NCI-H187 (cell line): ENCODE measurements at regions not wholly inside any gene's neighbourhood (a gene's known extent, or its start where the extent isn't known, plus 50 kb on each side); places are given as distances from the start of the nearest gene placed in this dataset.
"Not testable (repeated sequence)": the region's sequence is repeated elsewhere in the genome, so short reads cannot be mapped to it uniquely, and the experiment has no call there.

ENCODE experiments used
- DNase-seq, 2 experiments: peaks; one replicate each; lab custom pipeline; 2025; lab: John Stamatoyannopoulos, UW

DNA sequence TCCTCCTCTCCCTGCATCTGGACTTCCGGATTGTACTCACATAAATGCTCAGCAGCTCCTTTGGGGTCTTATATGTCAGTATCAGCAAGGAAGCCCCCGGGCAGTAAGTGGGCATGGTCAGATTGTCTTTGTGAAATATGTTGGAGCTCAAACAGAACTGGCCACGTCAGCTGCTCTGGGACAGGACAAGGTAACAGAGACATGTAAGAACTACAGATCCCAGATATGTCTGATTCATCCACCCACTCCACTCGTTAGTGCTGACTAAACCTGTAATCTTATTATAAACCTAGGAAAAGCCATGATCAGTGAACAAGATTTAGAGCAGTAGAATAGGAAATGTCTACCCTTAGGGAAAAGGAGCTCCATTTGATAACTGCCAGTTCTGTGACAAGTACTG lies 561.8 kb downstream of the CETN3 start:
- no peak for DNase-seq

DNA sequence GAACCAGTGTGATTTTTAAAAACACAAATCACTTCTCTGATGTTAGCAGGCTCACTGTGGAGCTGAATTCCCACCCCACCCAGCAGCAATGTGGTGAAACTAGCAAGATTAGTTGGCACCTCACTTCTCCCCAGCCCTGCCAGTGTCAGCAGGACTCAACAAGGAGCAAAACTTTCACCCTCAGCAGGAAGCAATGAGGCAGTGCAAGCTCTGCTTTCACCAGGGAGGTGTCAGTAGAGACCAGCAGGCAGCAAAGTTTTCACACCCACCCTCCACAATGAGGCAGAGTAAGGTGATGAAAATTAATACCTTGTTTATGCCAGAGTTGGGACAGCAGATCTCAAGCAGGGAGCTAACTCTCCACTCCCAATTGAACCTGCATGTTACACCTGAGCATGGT lies 565.0 kb downstream of the CETN3 start:
- no peak for DNase-seq

DNA sequence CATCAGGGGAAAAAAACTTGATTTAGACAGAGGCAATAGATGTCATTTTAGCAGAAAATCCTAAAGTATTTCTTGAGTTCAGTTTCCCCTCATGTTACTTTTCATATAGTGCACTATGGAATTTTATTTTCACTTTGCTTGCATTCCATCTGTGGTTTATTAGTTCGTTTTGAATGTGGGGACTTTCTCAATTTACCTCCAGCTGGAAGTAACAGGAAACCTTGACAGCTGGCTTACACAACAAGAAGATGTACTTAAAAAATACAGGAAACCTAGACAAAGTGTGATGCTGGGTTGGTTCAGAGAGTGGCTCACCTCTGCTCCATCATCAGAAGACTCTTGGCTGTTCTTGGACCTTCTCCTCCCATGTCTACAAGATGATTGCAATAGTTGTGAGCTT lies 567.0 kb downstream of the CETN3 start:
- no peak for DNase-seq

DNA sequence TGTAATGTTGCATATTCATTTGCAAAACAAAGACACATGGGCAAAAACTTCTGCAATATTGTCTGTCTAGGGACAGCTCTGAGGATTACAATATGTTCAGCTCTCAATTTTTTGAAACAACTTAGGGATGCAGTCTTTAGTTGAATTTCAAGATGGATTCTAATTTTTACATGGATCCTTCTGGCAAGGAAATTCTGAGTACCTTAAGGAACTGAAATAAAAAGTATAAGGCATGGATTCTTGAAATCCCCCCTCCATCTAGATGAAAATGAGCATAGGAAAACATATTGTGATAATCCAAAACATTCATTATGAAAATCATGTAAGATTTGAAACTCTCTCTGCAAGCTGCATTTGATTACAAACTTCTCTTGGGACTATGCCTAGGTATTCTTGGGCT lies 568.6 kb downstream of the CETN3 start:
- DNase-seq = no peak

DNA sequence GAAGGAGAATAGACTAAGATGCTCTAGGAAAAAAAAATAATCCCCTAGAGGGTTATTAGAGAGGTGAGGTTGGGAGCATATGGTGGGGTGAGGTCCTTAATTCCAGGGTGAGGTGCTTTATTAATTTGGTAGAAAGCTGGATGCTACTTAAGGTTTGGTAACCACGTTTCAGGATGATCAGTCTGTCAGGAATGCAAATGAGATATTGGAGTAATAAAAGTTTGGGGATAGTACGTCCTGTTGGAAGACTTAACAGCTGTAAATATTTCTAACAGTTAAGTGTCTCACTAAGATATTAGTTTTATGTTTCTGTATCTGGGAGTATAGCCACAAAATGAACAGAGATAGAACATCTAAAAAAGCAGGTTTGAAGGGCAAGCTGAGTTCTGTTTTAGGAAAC lies 578.9 kb downstream of the CETN3 start:
- DNase-seq = no peak

DNA sequence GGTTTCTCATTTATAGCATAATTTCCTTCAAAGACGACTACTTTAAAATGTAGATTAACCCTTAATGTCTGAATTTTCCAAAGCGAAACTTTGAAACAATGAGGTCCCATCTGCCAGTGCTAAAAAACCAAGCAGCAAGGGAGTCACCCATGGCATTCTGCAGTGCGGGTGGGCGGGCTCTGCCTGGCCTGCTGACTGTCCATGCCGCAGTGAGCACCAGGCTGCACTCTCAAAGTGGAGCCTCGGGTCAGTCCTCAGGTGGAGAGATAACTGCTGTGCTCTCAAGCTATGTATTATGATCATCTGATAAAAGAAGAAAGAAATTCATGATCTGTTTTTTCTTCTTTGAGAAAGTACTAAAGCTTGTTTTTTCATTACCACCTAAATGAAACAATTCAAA lies 581.6 kb downstream of the CETN3 start:
- DNase-seq = no peak

DNA sequence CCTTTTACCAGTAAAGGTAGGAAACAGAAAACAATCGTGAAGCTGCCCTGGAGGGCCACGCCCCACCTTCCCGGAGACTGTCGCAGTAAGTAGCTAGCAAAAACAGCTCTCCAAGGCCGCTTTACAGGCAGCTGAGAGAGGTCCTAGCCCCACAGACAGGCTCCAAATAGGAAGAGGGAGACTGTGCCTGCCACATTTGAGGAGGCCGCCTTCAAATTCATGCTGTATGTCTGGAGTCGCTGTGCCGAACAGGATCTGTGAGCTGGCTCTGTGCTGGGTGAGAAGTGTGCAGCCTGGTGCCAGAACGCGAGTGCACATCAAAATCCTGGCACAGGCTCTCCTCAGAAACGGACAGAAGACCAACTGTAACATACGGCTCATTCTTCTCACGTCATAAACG lies 582.2 kb downstream of the CETN3 start:
- DNase-seq = no peak

DNA sequence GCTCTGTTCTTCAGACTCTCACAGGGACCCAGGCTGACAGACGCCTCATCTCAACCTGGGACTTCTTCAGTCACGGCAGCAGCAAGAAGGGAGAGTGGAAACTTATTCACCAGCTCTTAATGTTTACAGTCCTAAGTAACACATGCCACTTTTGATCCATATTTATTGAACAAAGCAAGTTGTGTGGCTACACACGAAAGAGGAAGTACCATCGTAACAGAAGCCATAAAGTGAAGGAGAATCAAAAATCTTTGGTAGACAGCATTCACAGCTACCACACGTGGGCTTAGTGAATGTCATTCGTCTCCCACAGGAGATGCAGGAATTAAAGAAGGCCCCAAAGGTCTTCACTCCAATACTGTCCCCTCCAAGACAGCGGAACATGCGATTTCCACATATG lies 582.6 kb downstream of the CETN3 start:
- no peak for DNase-seq

DNA sequence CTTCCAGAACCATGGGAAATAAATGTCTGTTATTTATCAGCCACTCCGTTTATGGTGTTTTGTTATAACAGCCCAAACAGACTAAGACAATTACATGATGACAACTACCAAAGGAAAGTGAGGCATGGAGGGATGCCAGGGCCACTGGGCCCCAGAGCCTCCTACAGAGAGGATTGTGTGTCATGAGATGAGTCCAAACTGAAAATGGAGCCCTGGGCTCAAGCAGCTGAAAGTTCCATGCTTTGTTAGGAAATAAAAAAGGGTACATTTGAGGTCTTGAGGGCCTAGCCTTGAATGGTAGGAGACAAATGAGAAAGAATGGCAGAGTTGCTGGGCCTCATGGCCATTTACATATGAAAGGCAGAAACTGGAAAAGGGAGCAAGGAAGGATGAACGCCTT lies 586.5 kb downstream of the CETN3 start:
- no peak for DNase-seq

DNA sequence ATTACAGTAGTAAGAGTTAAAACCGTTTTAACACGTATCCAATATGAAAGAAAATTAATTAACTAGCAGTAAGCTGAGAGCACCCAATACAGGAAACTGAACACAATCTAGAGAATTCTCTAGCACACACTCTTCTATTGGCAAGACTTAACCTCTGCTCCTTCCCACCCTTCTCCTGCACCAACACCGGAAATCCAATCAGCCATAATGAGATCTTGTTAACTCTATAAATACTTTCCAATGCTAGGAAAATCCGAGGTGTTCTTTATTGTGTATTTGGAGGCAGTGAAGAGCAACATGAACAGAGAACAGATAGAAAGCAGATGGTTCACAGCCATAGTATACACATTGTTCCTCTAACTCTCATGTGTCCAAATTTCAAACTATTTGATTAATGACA lies 591.7 kb downstream of the CETN3 start:
- DNase-seq = no peak

DNA sequence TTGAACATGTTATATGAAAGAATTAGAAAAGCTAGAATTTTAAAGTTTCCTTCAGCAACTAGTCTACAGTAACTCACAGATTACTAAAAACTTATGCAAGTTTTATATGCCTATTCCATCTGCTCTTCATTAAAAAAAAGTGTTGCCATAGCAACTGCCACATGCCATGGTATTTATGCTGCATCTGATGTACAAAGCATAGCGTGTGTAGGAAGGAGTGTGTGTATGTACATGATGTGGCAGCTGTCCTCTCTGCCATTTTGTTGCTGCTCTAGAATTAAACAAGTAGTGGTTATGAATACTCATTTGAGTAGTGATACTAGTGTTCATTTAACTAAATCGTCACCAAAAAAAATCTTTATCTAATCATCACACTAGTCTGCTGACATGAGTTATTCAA lies 593.5 kb downstream of the CETN3 start:
- no peak for DNase-seq

DNA sequence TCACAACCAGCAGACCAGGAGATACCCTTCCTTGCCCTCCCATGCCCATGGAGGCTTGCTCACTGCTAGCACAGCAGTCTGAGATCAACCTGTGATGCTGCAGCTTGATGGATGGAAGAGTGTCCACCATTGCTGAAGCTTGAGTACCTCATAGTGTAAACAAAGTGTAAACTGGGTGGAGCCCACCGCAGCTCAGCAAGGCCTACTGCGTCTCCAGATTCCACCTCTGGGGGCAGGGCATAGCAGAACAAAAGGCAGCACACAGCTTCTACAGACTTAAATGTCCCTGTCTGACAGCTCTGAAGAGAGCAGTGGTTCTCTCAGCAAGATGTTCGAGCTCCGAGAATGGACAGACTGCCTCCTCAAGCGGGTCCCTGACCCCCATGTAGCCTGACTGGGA lies 608.8 kb downstream of the CETN3 start:
- not testable (repeated sequence) for DNase-seq

DNA sequence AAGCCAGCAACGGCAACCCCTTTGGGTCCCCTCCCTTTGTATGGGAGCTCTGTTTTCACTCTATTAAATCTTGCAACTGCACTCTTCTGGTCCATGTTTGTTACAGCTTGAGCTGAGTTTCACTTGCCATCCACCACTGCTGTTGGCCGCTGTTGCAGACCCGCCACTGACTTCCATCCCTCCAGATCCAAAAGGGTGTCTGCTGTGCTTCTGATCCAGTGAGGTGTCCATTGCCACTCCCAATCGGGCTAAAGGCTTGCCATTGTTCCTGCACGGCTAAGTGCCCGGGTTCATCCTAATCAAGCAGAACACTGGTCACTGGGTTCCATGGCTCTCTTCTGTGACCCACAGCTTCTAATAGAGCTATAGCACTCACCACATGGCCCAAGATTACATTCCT lies 615.1 kb downstream of the CETN3 start:
- DNase-seq = not testable (repeated sequence)

DNA sequence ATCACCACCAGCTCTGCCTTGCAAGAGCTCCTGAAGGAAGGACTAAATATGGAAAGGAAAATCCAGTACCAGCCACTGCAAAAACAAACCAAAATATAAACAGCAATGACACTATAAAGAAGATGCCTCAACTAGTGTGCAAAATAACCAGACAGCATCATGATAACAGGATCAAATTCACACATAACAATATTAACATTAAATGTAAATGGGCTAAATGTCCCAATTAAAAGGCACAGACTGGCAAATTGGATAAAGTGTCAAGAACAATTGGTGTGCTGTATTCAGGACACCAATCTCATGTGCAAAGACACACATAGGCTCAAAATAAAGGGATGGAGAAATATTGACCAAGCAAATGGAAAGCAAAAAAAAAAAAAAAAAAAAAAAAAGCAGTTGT lies 629.8 kb downstream of the CETN3 start:
- DNase-seq = not testable (repeated sequence)

DNA sequence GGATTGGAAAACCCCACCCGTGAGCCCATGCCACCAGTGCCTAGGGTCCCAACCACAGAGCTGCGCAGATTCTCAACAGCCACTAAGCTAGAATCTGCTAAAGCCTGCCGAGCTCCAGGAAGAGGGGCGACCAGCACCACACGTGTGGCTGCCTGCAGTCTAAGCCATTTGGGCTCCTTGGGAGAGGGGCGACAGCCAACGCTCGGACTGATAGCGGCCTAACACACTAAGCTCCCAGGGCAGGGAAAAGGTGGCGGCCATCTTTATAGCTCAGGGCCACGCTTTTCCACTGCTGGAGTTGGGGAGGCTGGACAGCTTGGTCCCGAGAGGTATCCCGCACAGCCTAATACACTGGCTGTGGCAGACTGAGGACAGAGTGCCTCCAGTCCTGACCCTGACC lies 631.8 kb downstream of the CETN3 start:
- DNase-seq = no peak

DNA sequence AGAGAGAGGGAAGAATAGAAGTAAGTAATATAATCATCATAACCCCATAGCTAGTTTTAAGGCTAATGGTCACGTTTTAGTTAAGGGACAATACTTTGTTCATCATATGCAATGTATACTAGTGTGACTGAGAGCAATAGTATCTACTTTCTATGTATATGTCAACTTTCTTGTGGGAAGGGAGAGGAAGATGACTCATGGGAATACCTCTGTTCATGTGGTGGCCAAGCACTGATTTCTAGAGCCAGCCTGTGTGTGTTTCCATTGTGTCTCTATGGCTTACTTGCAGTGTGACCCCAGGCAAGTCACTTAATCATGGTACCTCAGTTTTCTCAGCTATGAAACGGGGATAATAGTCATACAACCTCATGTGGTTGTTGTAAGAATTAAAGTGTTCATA lies 639.6 kb downstream of the CETN3 start:
- no peak for DNase-seq

DNA sequence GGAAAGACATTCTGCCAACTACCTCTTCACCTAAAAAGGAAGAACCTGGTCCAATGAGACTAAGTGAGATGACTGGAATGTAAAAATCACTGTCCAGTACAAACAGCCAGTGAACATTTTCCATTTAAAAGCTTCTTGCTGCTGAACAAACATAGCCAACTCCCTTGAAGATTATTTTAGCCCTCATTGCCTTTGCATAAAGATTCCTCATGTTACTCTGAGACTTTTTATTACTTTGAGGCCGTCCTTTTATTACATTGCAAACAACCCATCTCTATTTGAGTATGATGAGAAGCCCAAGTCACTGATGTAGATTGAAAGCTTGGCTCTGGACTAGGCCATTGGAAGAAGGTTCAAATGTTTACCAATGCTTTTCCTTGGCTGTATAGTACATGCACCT lies 649.8 kb downstream of the CETN3 start:
- DNase-seq = no peak

DNA sequence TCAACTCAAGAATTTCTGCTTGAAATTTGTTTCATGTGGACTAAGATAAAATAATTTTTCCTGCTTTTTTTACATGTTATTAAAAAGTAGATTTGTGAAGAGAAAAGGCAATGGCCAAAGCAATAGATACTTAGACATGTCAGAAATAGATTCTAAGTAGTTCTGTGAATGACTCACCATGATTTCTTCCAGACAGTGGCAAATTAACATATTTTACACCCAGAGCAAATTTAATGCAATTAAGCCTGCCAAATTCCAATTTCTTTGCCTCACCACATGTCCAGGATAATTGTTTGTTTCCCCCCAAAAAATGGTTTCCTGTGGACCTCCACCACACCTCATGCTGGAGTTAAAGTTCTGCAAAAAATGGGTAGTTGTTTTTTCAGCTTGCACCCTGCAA lies 651.4 kb downstream of the CETN3 start:
- no peak for DNase-seq

DNA sequence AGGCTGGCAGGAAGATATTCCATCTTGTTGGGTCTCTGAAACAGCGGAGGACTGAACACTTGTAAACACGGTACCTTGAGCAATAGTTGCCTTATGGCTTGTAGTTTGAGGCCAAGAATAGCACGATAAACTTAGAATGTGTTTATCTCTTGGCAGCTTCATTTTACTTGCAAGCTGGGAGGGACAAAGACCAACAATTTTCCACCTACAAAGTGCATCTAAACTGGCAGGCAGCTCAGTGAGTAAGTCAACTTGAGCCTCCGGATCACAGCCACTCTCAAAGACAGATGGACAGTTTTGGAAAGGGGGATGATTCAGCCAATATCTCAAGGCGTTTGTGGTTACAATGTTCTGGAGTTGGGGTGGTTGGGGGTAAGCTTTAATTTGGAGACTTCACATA lies 652.6 kb downstream of the CETN3 start:
- no peak for DNase-seq

DNA sequence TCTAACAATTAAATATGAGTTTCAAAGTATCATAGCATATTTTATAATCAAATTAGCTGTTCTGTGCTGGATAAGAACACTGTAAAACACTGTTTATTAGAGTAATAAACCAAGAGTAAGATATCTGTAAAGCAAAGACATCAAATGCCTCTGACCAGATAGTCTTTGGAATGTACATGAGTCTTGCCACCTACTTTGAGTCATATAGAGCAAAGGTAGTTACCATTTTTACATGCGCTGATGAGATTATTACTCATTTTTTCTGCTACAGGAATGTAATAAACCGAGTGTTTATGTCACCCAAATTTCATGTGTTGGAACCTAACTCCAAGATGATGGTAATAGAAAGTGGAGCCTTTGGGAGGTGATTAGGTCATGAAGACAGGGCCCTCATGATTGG lies 654.5 kb downstream of the CETN3 start:
- DNase-seq = no peak

DNA sequence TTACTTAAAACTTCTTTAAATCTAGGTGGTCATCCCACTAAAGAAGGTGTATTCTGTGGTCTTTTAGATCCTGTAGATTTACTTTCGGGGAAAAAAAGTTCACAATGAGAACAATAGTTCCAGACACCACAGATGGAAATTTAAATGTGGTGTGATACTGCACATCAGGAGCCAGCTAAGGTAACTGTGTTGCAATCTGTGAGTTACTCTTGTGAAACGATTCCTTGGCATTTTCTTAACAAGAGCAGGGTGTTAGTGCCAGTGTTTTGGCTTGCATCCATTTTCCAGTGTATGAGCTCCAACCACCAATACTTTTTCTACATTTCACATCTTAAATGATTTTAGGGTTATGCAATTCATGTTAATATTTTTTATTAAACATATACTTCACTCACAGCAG lies 674.5 kb downstream of the CETN3 start:
- DNase-seq = no peak

DNA sequence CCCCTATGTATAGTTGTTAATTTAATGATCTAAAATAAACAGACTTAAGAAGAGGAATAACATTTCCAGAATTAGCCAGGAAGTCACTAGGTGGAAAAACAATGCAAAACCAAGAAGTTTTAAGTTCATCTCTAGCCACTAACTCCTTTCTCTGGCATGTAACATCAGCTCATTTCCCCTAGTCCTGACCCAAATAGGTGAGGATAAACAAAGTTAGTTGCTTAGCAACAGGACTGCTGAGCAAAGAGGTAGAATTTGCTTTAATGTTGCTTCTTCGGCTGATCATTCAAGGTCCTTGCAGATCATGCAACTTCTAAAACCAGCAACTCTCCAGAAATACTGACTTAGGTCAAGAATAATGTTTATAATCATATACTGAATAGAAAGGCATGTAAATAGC lies 675.8 kb downstream of the CETN3 start:
- no peak for DNase-seq

DNA sequence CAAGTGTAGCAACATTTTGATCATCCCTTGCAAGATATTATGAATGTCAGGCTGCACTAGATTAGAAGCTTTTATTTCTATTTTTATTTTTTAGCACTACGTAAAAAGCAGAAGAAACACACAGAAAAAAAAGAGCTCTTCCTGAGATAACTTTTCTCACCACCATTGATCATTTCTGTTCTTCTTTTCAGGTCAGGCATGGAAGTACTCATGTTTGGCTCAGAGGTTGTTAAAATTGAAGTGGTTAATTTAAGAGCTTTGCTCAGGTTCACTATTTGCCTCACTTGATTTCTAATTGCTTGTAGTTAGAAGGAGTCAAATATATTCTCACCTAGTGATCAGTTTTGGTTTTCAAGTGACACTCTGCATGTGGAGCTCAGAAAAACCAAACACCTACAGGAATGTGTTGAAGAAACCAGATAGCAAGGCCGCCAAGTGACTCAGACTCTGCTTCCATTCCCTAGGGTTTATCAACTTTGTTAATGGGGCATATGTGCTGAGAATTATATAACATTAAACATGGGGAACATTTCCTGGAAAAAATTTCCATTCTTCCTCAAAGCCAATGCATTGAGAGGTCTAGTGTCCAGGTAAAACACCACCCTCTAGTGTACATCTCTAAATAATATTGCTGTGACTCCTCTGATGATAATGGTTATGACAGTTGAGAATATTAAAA lies 679.8 kb downstream of the CETN3 start:
- DNase-seq = no peak

DNA sequence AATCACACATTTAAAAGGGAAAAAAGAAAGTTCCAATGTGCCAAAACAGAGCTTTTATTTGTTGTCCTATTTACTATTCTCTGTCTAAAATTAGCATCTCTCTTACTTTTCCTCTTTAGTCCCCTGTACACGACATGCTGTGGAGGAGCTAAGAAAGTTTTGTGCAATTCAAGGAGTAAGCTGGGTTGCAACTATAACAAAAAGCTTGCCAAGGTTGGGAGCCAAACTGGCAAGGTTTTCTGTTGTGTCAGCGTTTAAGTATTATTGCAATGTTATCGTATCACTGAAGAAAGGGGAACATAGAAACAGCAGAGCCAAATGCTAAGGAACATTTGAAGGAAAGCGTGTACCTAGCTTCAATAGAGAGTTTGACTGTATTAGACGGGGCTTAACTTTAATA lies 680.8 kb downstream of the CETN3 start:
- DNase-seq = no peak

DNA sequence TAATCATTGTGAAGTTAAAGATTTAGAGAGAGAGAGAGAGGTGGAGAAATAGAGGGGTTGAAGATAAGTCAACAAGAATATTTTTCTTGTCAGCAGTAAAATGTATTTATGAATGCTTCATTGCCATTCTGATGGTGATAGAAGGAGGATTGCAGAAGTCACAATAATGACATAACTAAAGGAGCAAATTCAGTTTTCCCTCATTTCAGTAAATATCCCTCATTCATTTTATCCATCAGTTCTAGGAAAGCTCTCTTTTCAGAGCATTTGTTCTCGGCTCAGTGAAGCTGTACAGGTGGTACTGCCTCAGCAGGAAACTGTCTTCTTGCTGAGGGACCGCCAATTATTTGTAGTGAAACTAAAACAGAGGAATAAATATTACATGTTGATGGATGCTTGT lies 681.4 kb downstream of the CETN3 start:
- no peak for DNase-seq
